SH-SY5Y (cell line): ENCODE measurements at regions not wholly inside any gene's neighbourhood (a gene's known extent, or its start where the extent isn't known, plus 50 kb on each side); places are given as distances from the start of the nearest gene placed in this dataset.

ENCODE experiments used
- GATA2 ChIP-seq: IDR thresholded peaks from 2 replicates; pipeline ENCODE4 v1.6.1; 2011; ENCODE audit warnings: mild to moderate bottlenecking, low read depth, low read length
- GATA3 ChIP-seq: IDR thresholded peaks from 2 replicates; pipeline ENCODE4 v1.6.1; 2011; ENCODE audit warnings: low read depth, mild to moderate bottlenecking, low read length, moderate library complexity

DNA sequence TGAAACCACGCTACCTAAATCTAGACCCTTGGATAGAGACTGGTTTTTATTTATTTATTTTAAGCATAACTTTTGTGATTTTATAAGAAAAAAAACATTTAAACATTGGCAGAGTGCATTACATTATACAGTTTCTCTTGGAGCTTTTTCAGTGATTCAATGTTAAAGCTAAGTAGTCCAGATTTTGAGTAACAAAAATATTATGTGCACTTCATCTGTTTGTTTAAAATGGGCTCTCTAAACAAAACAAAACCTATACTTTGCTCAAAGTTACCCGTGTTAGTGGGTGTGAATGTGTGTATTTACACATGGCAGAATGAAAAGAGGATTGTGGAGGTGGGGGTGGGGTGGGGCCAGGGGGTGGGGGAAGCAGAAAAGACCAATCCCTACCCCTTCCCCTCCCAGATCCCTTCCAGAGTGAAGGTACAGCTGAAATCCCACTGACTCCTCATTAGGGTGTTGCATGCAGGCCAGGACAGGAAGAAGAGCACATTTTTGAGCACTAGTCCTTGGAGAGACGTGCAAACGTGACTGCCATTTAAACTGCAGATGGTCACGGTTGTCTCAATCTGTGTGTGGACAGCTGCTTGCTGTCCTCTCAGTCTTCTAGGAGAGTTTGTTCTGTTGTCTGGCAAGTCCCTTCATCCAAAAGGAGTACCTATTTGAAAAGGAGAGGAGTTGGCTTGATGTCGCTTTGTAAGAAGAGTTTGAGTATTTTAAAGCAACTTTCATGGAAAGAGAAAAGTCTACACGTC lies 303.0 kb downstream of the ICOS start:
- TF ChIP-seq GATA2: no peak
- TF ChIP-seq GATA3: no peak
